Vagina (tissue), 2 donors: ENCODE measurements at regions not wholly inside any gene's neighbourhood (a gene's known extent, or its start where the extent isn't known, plus 50 kb on each side); places are given as distances from the start of the nearest gene placed in this dataset.

Experiments used
- DNase-seq, 2 donors: peaks; one replicate each; pipeline ENCODE4 v3.0.0-alpha.2; 2017; ENCODE audit errors: extremely low spot score in 2 of 2
- H3K27ac ChIP-seq: fragments of 200-600 bp; sonication (generic); one replicate; pipeline ENCODE4 v1.5.1; 2019
- H3K27me3 ChIP-seq: fragments of 200-600 bp; sonication (generic); one replicate; pipeline ENCODE4 v1.5.1; 2019
- H3K36me3 ChIP-seq, 2 donors: fragments of 200-600 bp; sonication (generic); one replicate each; pipeline ENCODE4 v1.5.1; 2017 to 2019
- H3K4me1 ChIP-seq: fragments of 200-600 bp; sonication (generic); one replicate; pipeline ENCODE4 v1.5.1; 2019
- H3K4me3 ChIP-seq, 2 donors: fragments of 200-600 bp; sonication (generic); 1 replicate in 1 of 2; 2 replicates in 1 of 2; pipeline ENCODE4 v1.5.1; 2016 to 2019
- H3K9me3 ChIP-seq: fragments of 200-600 bp; sonication (generic); one replicate; pipeline ENCODE4 v1.5.1; 2019
- CTCF ChIP-seq, 3 experiments: fragments of 450-650 bp in 2 of 3; fragments of 200-600 bp in 1 of 3; sonication (generic) in 1 of 3; IDR thresholded peaks; one replicate each; pipeline ENCODE4 v1.5.1; 2017 to 2019; ENCODE audit warnings: antibody characterized with exemption in 3 of 3, mild to moderate bottlenecking in 2 of 3, moderate library complexity in 2 of 3
- POLR2A ChIP-seq, 2 donors: fragments of 450-650 bp; IDR thresholded peaks; one replicate each; pipeline ENCODE4 v1.6.1; 2017; ENCODE audit warnings: antibody characterized with exemption in 2 of 2, mild to moderate bottlenecking in 2 of 2, moderate library complexity in 2 of 2
- POLR2AphosphoS5 ChIP-seq, 2 donors: sonication (generic); formaldehyde crosslinking; IDR thresholded peaks; one replicate each; pipeline ENCODE4 v1.9.0; 2017; ENCODE audit warnings: antibody characterized with exemption in 2 of 2, mild to moderate bottlenecking in 2 of 2, low read depth in 1 of 2; ENCODE audit not compliant: insufficient read depth in 1 of 2
- intact Hi-C: fragments of 100-400 bp; cut with DNase I; formaldehyde crosslinking; loops from one replicate; pipeline ENCODE4 v1.15.1; 2023

GRCh38 chr11:70700871-70701270 is 302.5 kb downstream of the CTTN start:
- Histone ChIP-seq H3K4me3 (no peak overlapping the region), H3K4me1 (no peaks in the 10 kb centered on the region), H3K9me3 (no peaks in the 10 kb centered on the region), H3K27me3 (no peaks in the 10 kb centered on the region), H3K36me3 (no peaks in the 10 kb centered on the region), H3K27ac (no peak overlapping the region)
- TF ChIP-seq POLR2AphosphoS5 (IDR thresholded peaks at IDR 0.05; ENCODE audit: insufficient read depth in 1 of 2, low read depth in 1 of 2), result no peak
- TF ChIP-seq CTCF (IDR thresholded peaks at IDR 0.05), result no peak
- TF ChIP-seq POLR2A (IDR thresholded peaks at IDR 0.05), result no peak
- DNase-seq, result no peak
- intact Hi-C loops, result loop anchor here (10.0 kb wide), 1 partner anchor 56 kb away; no protein-coding TSS in a partner anchor

- intact Hi-C loops, result loop anchor here (10.0 kb wide), 1 partner anchor 57 kb away; no protein-coding TSS in a partner anchor
- H3K36me3 ChIP-seq, result no peaks in the 10 kb centered on the region
- no peak for DNase-seq
- H3K9me3 ChIP-seq, result no peaks in the 10 kb centered on the region
- H3K4me3 ChIP-seq, result no peak overlapping the region
- H3K27ac ChIP-seq, result no peak overlapping the region
- no peaks in the 10 kb centered on the region for H3K4me1 ChIP-seq
- H3K27me3 ChIP-seq, result no peaks in the 10 kb centered on the region
- TF ChIP-seq POLR2AphosphoS5 (IDR thresholded peaks at IDR 0.05; ENCODE audit: insufficient read depth in 1 of 2, low read depth in 1 of 2) (no peak), POLR2A (IDR thresholded peaks at IDR 0.05) (no peak), CTCF (IDR thresholded peaks at IDR 0.05) (no peak)
Observed at GRCh38 chr11:70702040-70702648, 303.8 kb downstream of the CTTN start.

DNA sequence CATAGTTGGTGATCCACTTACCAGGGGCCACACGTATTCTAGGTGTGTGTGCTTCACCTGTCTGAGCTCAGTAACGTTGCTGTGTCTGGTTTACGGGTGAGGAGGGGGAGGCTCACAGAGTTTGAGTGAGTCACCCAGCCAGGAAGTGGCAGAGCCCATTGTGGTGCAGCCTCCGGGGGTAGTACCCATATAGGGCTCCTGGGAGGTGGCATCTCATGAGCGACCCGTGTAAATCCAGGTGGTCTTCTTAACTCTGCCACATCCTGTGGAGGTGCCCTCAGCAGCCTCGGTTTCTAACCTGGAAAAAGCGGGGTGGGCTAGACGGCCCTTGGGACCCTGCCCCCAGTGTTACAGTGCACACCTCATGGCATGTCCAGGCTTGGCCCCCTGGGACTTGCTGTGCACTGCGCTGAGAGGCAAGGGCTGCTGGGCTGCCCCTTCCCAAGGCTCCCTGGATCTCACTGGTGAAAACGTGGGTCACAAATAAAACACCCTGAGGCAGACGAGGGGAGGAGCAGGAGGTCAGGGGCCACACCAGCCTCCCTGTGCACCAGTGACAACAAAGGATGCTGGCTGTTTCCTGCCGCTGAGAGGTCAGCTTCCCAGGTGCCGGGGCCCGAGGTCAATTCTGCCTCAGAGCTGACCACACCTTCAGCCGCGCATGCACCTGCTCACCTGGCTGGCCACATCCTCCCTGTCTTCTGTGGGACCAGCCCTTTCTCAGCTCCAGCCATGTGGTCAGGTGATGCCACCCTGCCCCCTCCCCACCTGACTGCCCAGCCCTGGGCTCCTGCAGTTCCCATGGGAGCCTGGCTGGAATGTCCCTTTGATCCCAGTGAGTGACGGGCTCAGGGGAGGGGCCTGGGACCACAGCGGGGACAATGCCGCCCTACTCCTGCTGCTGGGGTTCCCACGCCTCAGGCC is 305.1 kb downstream of the CTTN start:
- no peak for DNase-seq
- TF ChIP-seq POLR2AphosphoS5 (IDR thresholded peaks at IDR 0.05; ENCODE audit: insufficient read depth in 1 of 2, low read depth in 1 of 2) (no peak), POLR2A (IDR thresholded peaks at IDR 0.05) (no peak), CTCF (IDR thresholded peaks at IDR 0.05) (no peak)
- intact Hi-C loops, result loop anchor here (10.0 kb wide), 1 partner anchor 59 kb away; no protein-coding TSS in a partner anchor
- H3K4me3 ChIP-seq, result no peak overlapping the region
- H3K36me3 ChIP-seq, result no peaks in the 10 kb centered on the region
- H3K27me3 ChIP-seq, result no peaks in the 10 kb centered on the region
- no peaks in the 10 kb centered on the region for H3K4me1 ChIP-seq
- no peaks in the 10 kb centered on the region for H3K9me3 ChIP-seq
- no peak overlapping the region for H3K27ac ChIP-seq

DNA sequence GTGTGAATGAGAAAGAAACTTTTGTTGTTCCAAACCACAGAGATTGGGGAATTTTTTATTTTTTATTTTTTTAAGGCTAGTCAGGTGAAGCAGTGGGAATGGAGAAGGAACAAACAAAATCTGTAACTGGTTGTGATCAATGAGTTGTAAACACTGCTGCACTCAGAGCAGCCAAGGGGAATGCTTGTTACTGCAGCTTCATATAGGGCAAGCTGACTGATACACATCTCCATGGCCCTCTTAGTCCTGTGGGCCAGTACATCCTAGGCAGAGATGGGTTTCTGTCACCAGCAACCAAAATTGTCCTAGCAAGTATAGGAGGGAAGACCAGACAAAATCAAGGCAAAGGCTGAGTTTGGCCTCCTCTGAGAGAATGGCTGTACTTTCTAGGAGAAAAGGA is 306.8 kb downstream of the CTTN start:
- Histone ChIP-seq H3K4me1 (no peaks in the 10 kb centered on the region), H3K27ac (no peak overlapping the region), H3K27me3 (no peaks in the 10 kb centered on the region), H3K4me3 (no peak overlapping the region), H3K36me3 (no peaks in the 10 kb centered on the region), H3K9me3 (no peaks in the 10 kb centered on the region)
- no peak for TF ChIP-seq POLR2A (IDR thresholded peaks at IDR 0.05)
- no peak for TF ChIP-seq CTCF (IDR thresholded peaks at IDR 0.05)
- no peak for TF ChIP-seq POLR2AphosphoS5 (IDR thresholded peaks at IDR 0.05; ENCODE audit: insufficient read depth in 1 of 2, low read depth in 1 of 2)
- intact Hi-C loops, result loop anchor here (10.0 kb wide), 1 partner anchor 60 kb away; no protein-coding TSS in a partner anchor
- DNase-seq, result no peak
